ENCODE measurements at regions not wholly inside any gene's neighbourhood (a gene's known extent, or its start where the extent isn't known, plus 50 kb on each side); places are given as distances from the start of the nearest gene placed in this dataset.

DNA sequence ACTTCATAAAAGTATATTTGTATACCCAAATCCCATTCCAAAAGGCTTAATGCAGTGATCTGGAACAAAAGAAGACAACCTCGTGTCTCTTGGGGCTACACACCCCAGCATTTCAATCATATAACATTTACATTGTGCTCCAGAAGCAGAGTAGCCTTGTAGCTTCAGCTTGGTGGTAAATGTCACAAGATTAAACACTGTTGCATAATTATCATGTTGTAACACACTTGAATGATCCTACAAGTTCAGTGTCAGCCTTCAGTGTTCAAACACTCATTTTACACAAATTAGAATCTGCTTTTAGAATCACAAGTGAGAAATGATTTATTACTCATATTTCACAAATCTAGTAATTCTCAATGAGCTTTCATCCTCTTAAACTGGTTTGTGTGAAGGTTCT, 122.6 kb downstream of the CNTN3 start:
- no peak for TF ChIP-seq POLR2AphosphoS5 (IDR thresholded peaks at IDR 0.05; ENCODE audit: low read depth, low read length)
- no peak for TF ChIP-seq FOXP2 (optimal IDR thresholded peaks at IDR 0.05; ENCODE audit: borderline replicate concordance, extremely low read depth, extremely low read length, insufficient read depth)
- TF ChIP-seq SIN3A (IDR thresholded peaks at IDR 0.05; ENCODE audit: borderline replicate concordance, insufficient read depth, low read length): no peak
- TF ChIP-seq, protein P1, sequence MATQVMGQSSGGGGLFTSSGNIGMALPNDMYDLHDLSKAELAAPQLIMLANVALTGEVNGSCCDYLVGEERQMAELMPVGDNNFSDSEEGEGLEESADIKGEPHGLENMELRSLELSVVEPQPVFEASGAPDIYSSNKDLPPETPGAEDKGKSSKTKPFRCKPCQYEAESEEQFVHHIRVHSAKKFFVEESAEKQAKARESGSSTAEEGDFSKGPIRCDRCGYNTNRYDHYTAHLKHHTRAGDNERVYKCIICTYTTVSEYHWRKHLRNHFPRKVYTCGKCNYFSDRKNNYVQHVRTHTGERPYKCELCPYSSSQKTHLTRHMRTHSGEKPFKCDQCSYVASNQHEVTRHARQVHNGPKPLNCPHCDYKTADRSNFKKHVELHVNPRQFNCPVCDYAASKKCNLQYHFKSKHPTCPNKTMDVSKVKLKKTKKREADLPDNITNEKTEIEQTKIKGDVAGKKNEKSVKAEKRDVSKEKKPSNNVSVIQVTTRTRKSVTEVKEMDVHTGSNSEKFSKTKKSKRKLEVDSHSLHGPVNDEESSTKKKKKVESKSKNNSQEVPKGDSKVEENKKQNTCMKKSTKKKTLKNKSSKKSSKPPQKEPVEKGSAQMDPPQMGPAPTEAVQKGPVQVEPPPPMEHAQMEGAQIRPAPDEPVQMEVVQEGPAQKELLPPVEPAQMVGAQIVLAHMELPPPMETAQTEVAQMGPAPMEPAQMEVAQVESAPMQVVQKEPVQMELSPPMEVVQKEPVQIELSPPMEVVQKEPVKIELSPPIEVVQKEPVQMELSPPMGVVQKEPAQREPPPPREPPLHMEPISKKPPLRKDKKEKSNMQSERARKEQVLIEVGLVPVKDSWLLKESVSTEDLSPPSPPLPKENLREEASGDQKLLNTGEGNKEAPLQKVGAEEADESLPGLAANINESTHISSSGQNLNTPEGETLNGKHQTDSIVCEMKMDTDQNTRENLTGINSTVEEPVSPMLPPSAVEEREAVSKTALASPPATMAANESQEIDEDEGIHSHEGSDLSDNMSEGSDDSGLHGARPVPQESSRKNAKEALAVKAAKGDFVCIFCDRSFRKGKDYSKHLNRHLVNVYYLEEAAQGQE (IDR thresholded peaks at IDR 0.05; ENCODE audit: insufficient read depth in 1 of 2, low read depth in 2 of 2, low read length in 2 of 2): no peak
- no peak for TF ChIP-seq TAF1 (IDR thresholded peaks at IDR 0.05; ENCODE audit: borderline replicate concordance, insufficient read depth, low read length)

DNA sequence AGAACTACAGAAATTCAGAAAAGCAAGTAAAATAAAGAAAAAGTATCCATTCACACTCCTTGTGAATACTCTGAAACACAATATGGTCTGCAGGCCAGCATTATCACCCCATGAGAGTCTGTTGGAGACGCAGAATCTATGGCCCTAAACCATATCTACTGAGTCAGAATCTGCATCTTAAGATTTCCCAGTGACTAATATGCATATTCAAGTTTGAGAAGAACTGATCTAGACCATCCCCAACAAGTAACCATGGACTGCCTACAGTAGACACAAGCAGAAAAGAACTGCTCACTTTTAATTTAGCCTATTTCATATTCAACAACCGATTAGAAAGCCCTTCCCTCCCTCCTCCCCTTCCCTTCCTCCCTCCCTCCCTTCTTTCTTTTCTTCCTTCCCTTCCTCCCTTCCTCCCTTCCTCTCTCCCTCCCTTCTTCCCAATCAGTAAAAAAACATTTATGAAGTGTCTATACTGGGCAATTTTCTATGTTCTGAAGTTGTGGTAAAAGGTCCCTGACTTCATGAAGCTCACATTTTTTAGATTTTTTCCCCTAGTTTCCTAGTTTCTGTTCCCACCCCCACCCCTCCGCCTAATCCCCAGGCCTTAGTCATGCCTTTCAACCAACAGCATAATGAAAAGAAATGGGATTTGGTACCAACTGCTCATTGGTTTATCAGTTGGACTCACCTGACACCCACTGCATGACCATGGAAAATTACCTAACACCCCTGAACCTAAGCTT, 125.2 kb downstream of the CNTN3 start:
- TF ChIP-seq SIN3A (IDR thresholded peaks at IDR 0.05; ENCODE audit: borderline replicate concordance, insufficient read depth, low read length) (no peak), POLR2AphosphoS5 (IDR thresholded peaks at IDR 0.05; ENCODE audit: low read depth, low read length) (no peak), TAF1 (IDR thresholded peaks at IDR 0.05; ENCODE audit: borderline replicate concordance, insufficient read depth, low read length) (no peak)
- TF ChIP-seq, protein P1 (IDR thresholded peaks at IDR 0.05; ENCODE audit: insufficient read depth in 1 of 2, low read depth in 2 of 2, low read length in 2 of 2): no peak

DNA sequence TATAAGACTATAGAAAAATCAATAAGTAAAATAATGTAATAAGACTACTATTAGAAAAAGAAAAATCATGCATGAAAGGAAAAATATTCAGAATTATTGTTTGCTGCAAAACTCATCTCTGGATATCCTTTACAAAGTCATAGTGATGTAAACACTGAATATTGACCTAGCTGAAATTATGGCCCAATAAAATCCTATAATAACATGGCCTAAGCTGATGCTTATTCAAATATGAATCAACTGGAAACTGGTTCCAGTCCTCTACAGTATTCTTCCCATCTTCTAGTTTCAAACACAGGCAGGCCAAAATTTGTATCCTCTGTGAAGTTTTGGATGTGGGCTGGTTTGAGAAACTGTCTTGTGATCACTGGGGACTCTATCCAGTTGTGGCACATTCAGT, 134.5 kb downstream of the CNTN3 start:
- TF ChIP-seq SIN3A (IDR thresholded peaks at IDR 0.05; ENCODE audit: borderline replicate concordance, insufficient read depth, low read length) (no peak), POLR2AphosphoS5 (IDR thresholded peaks at IDR 0.05; ENCODE audit: low read depth, low read length) (no peak), TAF1 (IDR thresholded peaks at IDR 0.05; ENCODE audit: borderline replicate concordance, insufficient read depth, low read length) (no peak), FOXP2 (optimal IDR thresholded peaks at IDR 0.05; ENCODE audit: borderline replicate concordance, extremely low read depth, extremely low read length, insufficient read depth) (no peak)
- TF ChIP-seq, protein P1 (IDR thresholded peaks at IDR 0.05; ENCODE audit: insufficient read depth in 1 of 2, low read depth in 2 of 2, low read length in 2 of 2): no peak

DNA sequence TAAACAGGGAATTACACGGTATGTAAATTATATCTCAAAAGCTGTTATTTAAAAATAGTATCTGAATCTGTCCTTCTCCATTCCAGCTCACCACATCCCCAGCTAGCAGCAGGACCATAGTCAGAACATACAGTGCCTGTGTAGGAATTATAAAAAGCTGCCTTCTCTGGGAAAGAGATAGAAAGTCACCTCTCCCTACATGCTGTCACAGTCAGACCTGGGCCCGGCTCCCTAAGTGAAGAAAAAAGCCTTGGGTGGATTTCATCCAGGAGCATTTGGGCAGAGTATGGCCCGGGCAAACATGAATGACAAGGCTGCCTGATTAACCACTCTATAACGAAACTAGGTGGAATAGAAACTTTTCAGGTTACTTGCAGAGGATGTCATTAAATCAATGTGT, 144.1 kb downstream of the CNTN3 start:
- no peak for TF ChIP-seq SIN3A (IDR thresholded peaks at IDR 0.05; ENCODE audit: borderline replicate concordance, insufficient read depth, low read length)
- TF ChIP-seq, protein P1 (IDR thresholded peaks at IDR 0.05; ENCODE audit: insufficient read depth in 1 of 2, low read depth in 2 of 2, low read length in 2 of 2): no peak
- TF ChIP-seq FOXP2 (optimal IDR thresholded peaks at IDR 0.05; ENCODE audit: borderline replicate concordance, extremely low read depth, extremely low read length, insufficient read depth): no peak
- no peak for TF ChIP-seq TAF1 (IDR thresholded peaks at IDR 0.05; ENCODE audit: borderline replicate concordance, insufficient read depth, low read length)
- no peak for TF ChIP-seq POLR2AphosphoS5 (IDR thresholded peaks at IDR 0.05; ENCODE audit: low read depth, low read length)

Measured in PFSK-1 (cell line).